Esophagus (tissue), 2 donors: ENCODE measurements at regions not wholly inside any gene's neighbourhood (a gene's known extent, or its start where the extent isn't known, plus 50 kb on each side); places are given as distances from the start of the nearest gene placed in this dataset.
A peak's percentile ranks its signal among the peaks of the same experiment; 100 is the strongest.

ENCODE experiments used
- H3K27ac ChIP-seq, 2 donors: one replicate each; pipeline ENCODE4 v1.5.1; 2013; ENCODE audit warnings: low read depth in 2 of 2, mild to moderate bottlenecking in 2 of 2, inconsistent platforms in 1 of 2, low read length in 1 of 2, moderate library complexity in 1 of 2
- H3K27me3 ChIP-seq, 2 donors: one replicate each; pipeline ENCODE4 v1.6.1; 2013; ENCODE audit warnings: low read length in 2 of 2, control low read depth in 1 of 2, mild to moderate bottlenecking in 1 of 2; ENCODE audit not compliant: insufficient read depth in 2 of 2, control insufficient read depth in 1 of 2
- H3K36me3 ChIP-seq, 2 donors: one replicate each; pipeline ENCODE4 v1.6.1; 2013; ENCODE audit warnings: low read length in 1 of 2; ENCODE audit not compliant: control insufficient read depth in 2 of 2, insufficient read depth in 2 of 2
- H3K4me1 ChIP-seq, 2 donors: one replicate each; pipeline ENCODE4 v1.6.1; 2013; ENCODE audit warnings: low read length in 1 of 2; ENCODE audit not compliant: control insufficient read depth in 2 of 2, insufficient read depth in 2 of 2
- H3K4me3 ChIP-seq, 2 donors: one replicate each; pipeline ENCODE4 v1.5.1; 2013; ENCODE audit warnings: low read length in 2 of 2, mild to moderate bottlenecking in 2 of 2, low read depth in 1 of 2, moderate library complexity in 1 of 2
- H3K9me3 ChIP-seq, 2 donors: one replicate each; pipeline ENCODE4 v1.6.1; 2013; ENCODE audit warnings: mild to moderate bottlenecking in 2 of 2, low read depth in 1 of 2, low read length in 1 of 2, moderate library complexity in 1 of 2; ENCODE audit not compliant: control insufficient read depth in 2 of 2, insufficient read depth in 1 of 2
- WGBS, 2 donors: extraction: QIAGEN DNeasy Blood & Tissue Kit; methylation state at CpG; one replicate each; pipeline ENCODE4 v1.1.7; 2013; 5-methylcytosine and 5-hydroxymethylcytosine counted together
- donor health status: healthy with polysubstance abuse.
- donor health status: Bipolar disorder and iron deficiency.

DNA sequence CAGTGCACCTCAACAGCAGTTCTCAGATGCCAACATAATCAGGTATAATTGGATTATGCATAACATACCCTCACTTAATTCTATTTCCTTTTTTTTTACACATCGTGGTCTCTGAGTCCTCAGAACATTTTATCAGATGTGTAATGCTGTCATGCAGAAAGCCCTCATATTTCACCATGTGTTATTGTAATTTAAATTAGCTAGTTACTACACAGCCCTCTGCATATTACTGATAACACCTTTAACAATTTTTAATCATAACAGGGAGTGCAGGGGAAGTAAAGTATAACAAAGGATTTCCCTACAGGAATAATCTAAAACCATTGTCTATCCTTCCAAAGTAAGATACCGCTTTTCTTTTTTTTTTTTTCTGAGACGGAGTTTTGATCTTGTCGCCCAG lies 91.9 kb upstream of the CCDC28A start:
- 78 to 82% methylated on average over 4 of the region's 4 CpGs for WGBS, 2 donors
- Histone ChIP-seq H3K27ac (peak overlapping the region in 1 of 2 donors; percentile 59), H3K4me1 (peaks cover 2 to 6% of the 10 kb centered on the region in 2 donors), H3K9me3 (no peaks in the 10 kb centered on the region), H3K4me3 (no peak overlapping the region), H3K36me3 (no peaks in the 10 kb centered on the region), H3K27me3 (no peaks in the 10 kb centered on the region)

DNA sequence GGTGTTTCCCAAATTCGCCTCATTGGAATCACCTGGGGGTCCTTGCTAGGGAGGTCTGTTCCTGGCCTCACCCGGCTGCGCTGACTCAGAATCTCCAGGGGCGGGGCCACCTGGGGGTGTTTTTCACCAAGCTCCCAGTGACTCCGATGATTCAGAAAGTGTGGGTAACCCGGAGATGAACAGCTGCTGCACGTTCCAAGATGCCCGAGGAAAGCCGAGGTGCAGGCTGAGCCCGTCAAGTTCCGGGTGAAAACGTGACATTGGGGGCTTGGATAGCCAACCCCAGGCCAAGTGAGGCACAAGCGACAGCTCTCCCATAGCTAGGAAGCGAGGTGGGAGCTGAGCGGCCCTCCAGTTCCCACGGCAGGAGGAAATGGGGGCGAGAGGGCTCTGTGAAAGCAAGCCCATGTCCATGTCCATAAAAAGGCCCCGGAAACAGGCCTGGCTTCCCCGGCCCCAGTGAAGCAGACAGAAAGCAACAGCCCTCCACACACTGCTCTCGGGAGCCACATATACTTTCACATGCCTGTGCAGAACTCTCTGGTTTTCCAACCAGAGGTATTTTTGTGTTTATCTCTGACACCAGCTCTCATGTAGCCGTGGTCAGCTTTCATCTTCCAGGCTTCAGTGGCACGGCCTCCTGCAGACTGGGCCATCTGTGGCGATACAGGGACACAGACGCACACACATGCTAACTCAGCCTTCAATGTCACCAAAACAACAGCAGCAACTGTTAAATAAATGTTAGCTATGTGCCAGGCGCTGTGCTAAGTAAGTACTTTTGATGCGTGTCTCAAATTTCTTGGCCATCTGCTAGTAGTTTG lies 90.7 kb upstream of the CCDC28A start:
- H3K27me3 ChIP-seq: no peaks in the 10 kb centered on the region
- no peak overlapping the region for H3K4me3 ChIP-seq
- no peaks in the 10 kb centered on the region for H3K9me3 ChIP-seq
- peak overlapping the region; percentile 76 to 92 for H3K27ac ChIP-seq
- peaks cover 2 to 3% of the 10 kb centered on the region in 2 donors for H3K4me1 ChIP-seq
- H3K36me3 ChIP-seq: no peaks in the 10 kb centered on the region
- WGBS, 2 donors: 46 to 59% methylated on average over 26 of the region's 26 CpGs

DNA sequence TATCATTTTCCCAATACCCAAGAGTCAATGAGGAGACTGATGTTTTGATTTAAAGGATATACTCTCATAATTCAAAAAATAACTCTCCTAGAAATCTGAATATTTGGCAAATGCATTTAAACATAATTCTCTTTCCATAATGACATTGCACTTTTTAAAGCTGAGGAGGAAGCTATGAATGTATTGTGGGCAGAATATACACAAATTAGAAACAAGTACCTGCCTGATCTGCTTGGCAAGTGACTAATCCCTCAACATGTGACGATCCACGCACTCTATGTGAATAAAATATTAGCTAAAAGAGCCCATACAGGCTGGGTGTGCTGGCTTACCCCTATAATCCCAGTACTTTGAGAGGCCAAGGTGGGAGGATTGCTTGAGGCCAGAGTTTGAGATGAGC lies 88.3 kb upstream of the CCDC28A start:
- H3K27ac ChIP-seq: no peak overlapping the region

DNA sequence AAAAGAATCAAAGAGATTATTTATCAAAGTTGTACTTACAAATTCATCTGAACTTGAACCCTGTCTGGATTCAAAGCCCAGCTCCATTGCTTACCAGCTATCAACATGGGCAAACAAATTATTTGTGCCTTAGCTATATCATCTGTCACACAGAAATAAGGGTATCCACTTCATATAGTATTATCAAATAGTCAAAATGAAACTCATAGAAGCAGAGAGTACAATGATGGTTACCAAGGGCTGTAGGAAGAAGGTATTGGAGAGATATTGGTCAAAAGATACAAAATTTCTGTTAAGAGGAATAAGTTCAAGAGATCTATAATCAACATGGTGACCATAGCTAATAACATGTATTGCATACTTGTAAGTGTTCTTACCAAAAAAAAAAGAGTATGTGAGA lies 87.8 kb upstream of the CCDC28A start:
- Histone ChIP-seq H3K4me3 (no peak overlapping the region), H3K9me3 (no peaks in the 10 kb centered on the region), H3K27me3 (no peaks in the 10 kb centered on the region), H3K4me1 (peaks cover 2 to 3% of the 10 kb centered on the region in 2 donors), H3K27ac (no peak overlapping the region), H3K36me3 (no peaks in the 10 kb centered on the region)

More for the DNA sequence above, 88.3 kb upstream of the CCDC28A start:
- H3K27me3 ChIP-seq: no peaks in the 10 kb centered on the region
- H3K36me3 ChIP-seq: no peaks in the 10 kb centered on the region
- H3K4me3 ChIP-seq: no peak overlapping the region
- H3K4me1 ChIP-seq: peaks cover 2 to 3% of the 10 kb centered on the region in 2 donors
- no peaks in the 10 kb centered on the region for H3K9me3 ChIP-seq
- 46 to 70% methylated on average over 2 of the region's 2 CpGs for WGBS, 2 donors

DNA sequence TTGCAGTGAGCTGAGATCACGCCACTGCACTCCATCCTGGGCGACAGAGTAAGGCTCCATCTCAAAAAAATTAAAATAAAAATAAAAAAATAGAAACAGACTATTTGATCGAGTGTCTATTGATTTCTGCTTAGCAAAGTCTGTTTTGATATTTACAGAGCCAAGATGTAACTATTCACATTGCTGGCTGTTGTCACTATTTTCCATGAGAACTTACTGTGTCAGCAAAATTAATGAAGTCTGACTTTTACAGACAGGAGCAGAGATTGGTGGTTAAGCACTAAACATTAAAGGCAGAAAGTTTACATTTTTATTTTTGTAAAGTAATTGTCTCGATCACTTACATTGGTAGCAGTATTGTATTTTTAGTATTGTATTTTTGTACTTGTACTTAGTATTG lies 85.0 kb upstream of the CCDC28A start:
- H3K27me3 ChIP-seq: no peaks in the 10 kb centered on the region
- no peak overlapping the region for H3K27ac ChIP-seq
- H3K9me3 ChIP-seq: no peaks in the 10 kb centered on the region
- H3K4me1 ChIP-seq: no peaks in the 10 kb centered on the region
- WGBS, 2 donors: 87 to 88% methylated on average over 4 of the region's 4 CpGs
- no peak overlapping the region for H3K4me3 ChIP-seq
- no peaks in the 10 kb centered on the region for H3K36me3 ChIP-seq

DNA sequence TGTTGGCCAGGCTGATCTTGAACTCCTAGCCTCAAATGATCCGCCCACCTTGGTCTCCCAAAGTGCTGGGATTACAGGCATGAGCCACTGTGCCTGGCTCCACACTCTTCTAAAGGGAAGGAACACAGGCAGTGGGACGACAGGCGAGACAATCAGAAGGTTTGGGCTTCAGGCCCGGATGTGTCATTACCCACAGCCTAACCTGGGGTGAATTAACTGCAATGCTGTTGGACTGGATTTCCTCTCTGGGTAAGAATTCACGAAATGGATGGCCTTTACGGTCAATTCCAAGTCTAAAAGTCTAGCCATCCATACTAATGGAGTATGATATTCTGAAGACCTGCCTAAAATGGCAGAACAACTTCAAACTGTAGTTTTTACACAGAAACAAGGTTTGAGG lies 83.7 kb upstream of the CCDC28A start:
- H3K27ac ChIP-seq: peak overlapping the region in 1 of 2 donors; percentile 60
- no peaks in the 10 kb centered on the region for H3K9me3 ChIP-seq
- WGBS, 2 donors: 52 to 69% methylated on average over 6 of the region's 6 CpGs
- H3K4me3 ChIP-seq: no peak overlapping the region
- no peaks in the 10 kb centered on the region for H3K36me3 ChIP-seq
- no peaks in the 10 kb centered on the region for H3K27me3 ChIP-seq
- no peaks in the 10 kb centered on the region for H3K4me1 ChIP-seq

DNA sequence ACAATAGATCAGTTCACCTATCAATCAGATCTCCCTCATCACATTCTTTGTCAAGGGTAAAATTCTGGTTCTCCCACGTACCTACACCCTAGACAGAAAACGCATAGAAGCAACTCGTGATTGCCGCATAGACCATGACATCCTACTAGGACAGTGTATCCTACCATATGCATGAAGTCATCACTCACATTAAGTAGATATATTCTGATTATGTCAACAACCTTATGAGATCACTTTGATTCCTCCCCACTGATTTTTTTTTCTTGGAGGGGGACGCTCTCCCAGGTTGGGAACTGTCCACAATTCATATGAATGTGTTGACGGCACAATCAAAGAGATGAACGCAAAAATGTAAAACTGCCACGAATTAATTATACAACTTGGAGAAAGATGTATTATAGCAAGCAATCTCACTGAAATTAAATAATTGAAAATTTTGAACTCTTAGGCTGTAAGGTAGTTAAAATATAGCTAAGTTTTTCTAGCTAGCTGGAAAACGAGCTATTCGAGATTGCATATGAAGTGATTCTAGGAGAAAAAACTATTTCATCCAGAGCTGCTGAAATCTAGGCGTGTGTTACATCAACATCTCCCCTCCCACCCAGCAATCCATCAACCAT lies 82.5 kb upstream of the CCDC28A start:
- Histone ChIP-seq H3K27me3 (no peaks in the 10 kb centered on the region), H3K27ac (peak overlapping the region; percentile 84 to 85), H3K4me1 (no peaks in the 10 kb centered on the region), H3K36me3 (no peaks in the 10 kb centered on the region), H3K4me3 (peak overlapping the region; percentile 88 to 96), H3K9me3 (no peaks in the 10 kb centered on the region)
- 63 to 66% methylated on average over 11 of the region's 11 CpGs for WGBS, 2 donors

DNA sequence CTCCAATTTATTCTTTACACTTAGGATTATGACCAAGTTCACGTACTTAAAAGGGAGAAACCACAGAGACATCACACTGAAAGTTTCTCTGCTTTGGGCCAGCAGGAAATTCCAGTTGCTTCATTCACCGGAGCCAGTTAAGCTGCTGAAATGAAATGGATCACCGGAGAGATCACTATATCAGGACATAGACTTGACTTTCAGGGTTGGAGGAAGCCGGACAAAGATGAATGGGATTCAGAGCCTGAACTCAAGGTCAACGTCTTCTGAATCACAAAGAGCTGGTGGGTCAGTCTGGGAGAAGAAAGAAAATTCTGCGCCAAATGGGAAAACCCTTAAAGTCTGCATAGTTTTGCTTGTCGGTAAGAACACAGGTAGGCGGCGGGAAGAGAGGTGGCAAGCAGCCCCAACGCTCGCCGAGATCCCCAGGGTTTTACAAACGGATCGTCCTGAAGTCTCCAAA lies 81.9 kb upstream of the CCDC28A start:
- H3K4me3 ChIP-seq: peak overlapping the region; percentile 88 to 96
- 5 to 11% methylated on average over 14 of the region's 14 CpGs for WGBS, 2 donors
- H3K27ac ChIP-seq: peak overlapping the region; percentile 84 to 85

DNA sequence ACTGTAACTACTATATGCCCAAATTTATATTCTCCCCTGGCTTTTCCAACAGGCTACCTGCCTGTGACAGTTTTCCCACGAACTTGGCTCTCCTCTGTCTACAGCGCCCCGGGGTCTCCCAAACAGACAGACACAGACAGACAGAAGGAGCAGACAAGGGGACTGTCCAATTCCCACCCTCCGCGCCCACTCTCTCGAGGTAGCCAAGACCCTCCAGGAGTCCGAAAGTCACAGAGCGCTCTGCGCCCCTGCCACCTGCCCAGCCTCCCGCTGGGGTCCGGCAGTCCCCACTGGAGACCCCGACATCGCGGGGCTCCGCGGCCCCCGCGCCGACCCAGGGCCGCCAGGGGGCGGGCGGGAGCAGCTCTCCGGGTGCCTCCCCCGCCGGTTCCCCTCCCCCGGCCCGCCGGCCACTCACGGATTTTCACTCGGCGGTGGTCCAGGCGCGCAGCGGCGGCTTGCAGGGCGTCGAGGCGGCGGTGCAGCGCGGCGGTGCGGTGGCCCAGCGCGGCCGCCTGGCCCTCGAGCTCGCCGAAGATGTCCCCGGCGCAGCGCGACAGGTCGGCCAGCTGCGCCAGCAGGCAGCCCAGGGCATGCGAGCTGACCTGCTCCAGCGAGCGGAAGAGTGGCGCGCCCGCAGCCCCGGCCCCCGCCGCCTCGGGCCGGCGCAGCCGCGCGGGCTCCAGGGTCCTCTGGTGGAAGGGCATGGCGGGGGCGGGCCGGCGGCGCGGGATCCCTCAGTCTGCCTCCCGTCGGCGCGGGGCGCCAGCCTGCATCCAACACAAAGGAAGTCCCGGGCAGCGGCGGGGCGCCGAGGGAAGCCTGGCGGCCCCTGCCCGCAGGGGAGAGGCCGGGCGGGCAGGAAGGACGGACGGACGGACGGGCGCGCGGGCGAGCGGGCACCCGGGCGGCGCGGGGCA lies 81.3 kb upstream of the CCDC28A start:
- peak overlapping the region; percentile 88 to 96 for H3K4me3 ChIP-seq
- H3K27me3 ChIP-seq: no peaks in the 10 kb centered on the region
- H3K9me3 ChIP-seq: no peaks in the 10 kb centered on the region
- no peaks in the 10 kb centered on the region for H3K4me1 ChIP-seq
- no peaks in the 10 kb centered on the region for H3K36me3 ChIP-seq
- WGBS, 2 donors: 1% methylated on average over 62 to 103 of the region's 103 CpGs
- peak overlapping the region; percentile 84 to 85 for H3K27ac ChIP-seq

More for the DNA sequence above, 81.9 kb upstream of the CCDC28A start:
- Histone ChIP-seq H3K4me1 (no peaks in the 10 kb centered on the region), H3K27me3 (no peaks in the 10 kb centered on the region), H3K9me3 (no peaks in the 10 kb centered on the region), H3K36me3 (no peaks in the 10 kb centered on the region)
